ENCODE measurements at regions not wholly inside any gene's neighbourhood (a gene's known extent, or its start where the extent isn't known, plus 50 kb on each side); places are given as distances from the start of the nearest gene placed in this dataset.

- TF ChIP-seq CTCF (IDR thresholded peaks at IDR 0.05; ENCODE audit: poor library complexity), result no peak
- TF ChIP-seq EZH2phosphoT487 (IDR thresholded peaks at IDR 0.05; ENCODE audit: low read depth, severe bottlenecking, unreplicated experiment), result no peak
These were observed 1689.1 kb downstream of the KCNT2 start for GRCh38 chr1:194919146-194919545.
